ENCODE measurements at regions not wholly inside any gene's neighbourhood (a gene's known extent, or its start where the extent isn't known, plus 50 kb on each side); places are given as distances from the start of the nearest gene placed in this dataset.

DNA sequence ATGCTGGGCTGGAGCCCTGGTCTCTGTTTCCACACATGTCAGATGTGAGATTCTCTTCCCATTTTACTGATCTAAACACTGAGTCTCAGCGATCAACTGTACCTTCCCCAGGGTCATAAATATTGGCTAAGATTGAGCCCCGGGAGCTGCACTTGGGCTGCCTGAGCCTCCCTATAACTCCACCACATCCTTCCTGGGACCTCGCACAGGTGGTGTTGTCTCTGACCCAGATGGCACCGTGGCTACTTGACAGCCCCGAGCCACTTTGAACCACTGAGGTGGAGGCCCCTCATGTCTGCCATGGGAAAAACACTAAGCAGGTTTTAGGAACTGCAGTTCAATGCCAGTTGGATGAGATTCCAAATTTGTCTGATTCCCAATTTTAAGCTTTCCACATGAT is 586.5 kb downstream of the IRX1 start:
- Histone ChIP-seq H3K27me3 (no peaks in the 10 kb centered on the region), H3K4me3 (no peak overlapping the region), H3K27ac (no peak overlapping the region), H3K4me1 (no peaks in the 10 kb centered on the region), H3K36me3 (no peaks in the 10 kb centered on the region), H3K9me3 (peaks cover 0 to 7% (median 0%) of the 10 kb centered on the region in 4 donors)
- ATAC-seq (ENCODE audit: low FRiP score in 2 of 2) (no peak), DNase-seq (no peak)
- TF ChIP-seq POLR2A (IDR thresholded peaks at IDR 0.05) (no peak), EP300 (IDR thresholded peaks at IDR 0.05) (no peak), POLR2AphosphoS5 (IDR thresholded peaks at IDR 0.05) (no peak)
- TF ChIP-seq, protein P1, sequence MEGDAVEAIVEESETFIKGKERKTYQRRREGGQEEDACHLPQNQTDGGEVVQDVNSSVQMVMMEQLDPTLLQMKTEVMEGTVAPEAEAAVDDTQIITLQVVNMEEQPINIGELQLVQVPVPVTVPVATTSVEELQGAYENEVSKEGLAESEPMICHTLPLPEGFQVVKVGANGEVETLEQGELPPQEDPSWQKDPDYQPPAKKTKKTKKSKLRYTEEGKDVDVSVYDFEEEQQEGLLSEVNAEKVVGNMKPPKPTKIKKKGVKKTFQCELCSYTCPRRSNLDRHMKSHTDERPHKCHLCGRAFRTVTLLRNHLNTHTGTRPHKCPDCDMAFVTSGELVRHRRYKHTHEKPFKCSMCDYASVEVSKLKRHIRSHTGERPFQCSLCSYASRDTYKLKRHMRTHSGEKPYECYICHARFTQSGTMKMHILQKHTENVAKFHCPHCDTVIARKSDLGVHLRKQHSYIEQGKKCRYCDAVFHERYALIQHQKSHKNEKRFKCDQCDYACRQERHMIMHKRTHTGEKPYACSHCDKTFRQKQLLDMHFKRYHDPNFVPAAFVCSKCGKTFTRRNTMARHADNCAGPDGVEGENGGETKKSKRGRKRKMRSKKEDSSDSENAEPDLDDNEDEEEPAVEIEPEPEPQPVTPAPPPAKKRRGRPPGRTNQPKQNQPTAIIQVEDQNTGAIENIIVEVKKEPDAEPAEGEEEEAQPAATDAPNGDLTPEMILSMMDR (IDR thresholded peaks at IDR 0.05) = no peak
- 85 to 88% methylated on average over 5 of the region's 5 CpGs for WGBS, 2 donors

DNA sequence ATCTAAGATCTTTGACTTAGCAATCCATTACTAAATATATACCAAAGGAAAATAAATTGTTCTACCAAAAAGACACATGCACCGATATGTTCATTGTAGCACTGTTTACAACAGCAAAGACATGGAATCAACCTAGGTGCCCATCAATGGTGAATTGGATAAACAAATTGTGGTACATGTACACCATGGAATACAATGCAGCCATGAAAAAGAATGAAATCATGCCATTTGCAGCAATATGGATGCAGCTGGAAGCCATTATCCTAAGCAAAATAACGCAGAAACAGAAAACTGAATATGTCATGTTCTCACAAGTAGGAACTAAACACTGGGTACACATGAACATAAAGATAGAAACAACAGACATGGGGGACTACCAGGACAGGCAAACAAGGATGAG is 589.5 kb downstream of the IRX1 start:
- WGBS, 2 donors = 86 to 88% methylated on average over 2 of the region's 2 CpGs
- TF ChIP-seq POLR2A (IDR thresholded peaks at IDR 0.05) (no peak), POLR2AphosphoS5 (IDR thresholded peaks at IDR 0.05) (no peak)
- TF ChIP-seq, protein P1 (IDR thresholded peaks at IDR 0.05) = no peak
- no peak overlapping the region for H3K27ac ChIP-seq

DNA sequence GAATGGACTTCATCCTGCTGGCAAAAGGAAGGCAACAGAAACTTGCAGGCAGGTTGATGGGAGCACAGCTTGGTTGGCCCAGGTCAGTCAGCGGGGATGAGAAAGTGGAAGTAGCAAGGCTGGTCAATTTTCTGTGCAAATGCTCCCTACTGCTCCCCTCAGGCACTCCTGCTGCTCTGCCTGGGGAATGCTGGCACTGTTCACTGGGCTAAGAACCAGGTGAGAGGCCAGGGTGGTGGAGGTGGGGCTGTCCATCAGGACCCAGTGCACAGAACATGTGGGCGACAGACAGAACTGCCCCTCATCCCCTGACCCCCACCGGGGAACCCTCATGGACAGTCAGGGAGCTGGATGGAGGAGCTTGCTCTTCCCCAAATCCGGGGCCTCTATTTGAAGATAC is 593.1 kb downstream of the IRX1 start:
- peak in 1 of 2 donors; percentile 45 for ATAC-seq (ENCODE audit: low FRiP score in 2 of 2)
- Histone ChIP-seq H3K4me1 (no peaks in the 10 kb centered on the region), H3K27me3 (no peaks in the 10 kb centered on the region), H3K9me3 (peaks cover 0 to 6% (median 0%) of the 10 kb centered on the region in 4 donors), H3K4me3 (no peak overlapping the region), H3K27ac (no peak overlapping the region), H3K36me3 (no peaks in the 10 kb centered on the region)
- no peak for DNase-seq
- TF ChIP-seq, protein P1 (IDR thresholded peaks at IDR 0.05) = no peak
- no peak for TF ChIP-seq POLR2AphosphoS5 (IDR thresholded peaks at IDR 0.05)
- TF ChIP-seq EP300 (IDR thresholded peaks at IDR 0.05) = no peak
- no peak for TF ChIP-seq POLR2A (IDR thresholded peaks at IDR 0.05)
- WGBS, 2 donors = 94 to 96% methylated on average over 4 of the region's 4 CpGs

More for the DNA sequence above, 589.5 kb downstream of the IRX1 start:
- ATAC-seq (ENCODE audit: low FRiP score in 2 of 2) = no peak
- H3K9me3 ChIP-seq = peaks cover 0 to 7% (median 0%) of the 10 kb centered on the region in 4 donors
- no peaks in the 10 kb centered on the region for H3K36me3 ChIP-seq
- DNase-seq = no peak
- no peaks in the 10 kb centered on the region for H3K27me3 ChIP-seq
- H3K4me1 ChIP-seq = no peaks in the 10 kb centered on the region
- H3K4me3 ChIP-seq = no peak overlapping the region

DNA sequence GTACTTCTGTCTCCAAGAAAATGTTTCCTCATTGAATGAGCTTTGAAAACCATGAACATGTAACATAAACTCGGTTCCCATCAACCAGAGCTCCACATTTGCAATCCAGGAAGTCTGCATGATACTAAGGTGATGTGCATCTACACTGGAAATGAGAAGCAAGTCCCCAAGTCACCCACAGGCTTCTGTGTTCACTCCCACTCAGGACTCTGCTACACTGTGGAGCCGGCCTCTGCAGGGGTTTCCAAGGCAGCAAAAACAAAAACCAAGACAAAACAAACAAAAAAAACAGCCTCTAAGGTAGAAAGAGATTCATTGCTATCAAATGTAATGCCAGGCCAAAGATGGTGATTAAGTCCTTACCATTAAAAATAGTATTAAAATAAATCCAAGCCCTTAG is 593.7 kb downstream of the IRX1 start:
- ATAC-seq (ENCODE audit: low FRiP score in 2 of 2) = no peak
- TF ChIP-seq, protein P1 (IDR thresholded peaks at IDR 0.05) = no peak
- TF ChIP-seq POLR2AphosphoS5 (IDR thresholded peaks at IDR 0.05) (no peak), EP300 (IDR thresholded peaks at IDR 0.05) (no peak), POLR2A (IDR thresholded peaks at IDR 0.05) (no peak)
- no peaks in the 10 kb centered on the region for H3K36me3 ChIP-seq
- WGBS, 2 donors = 50 to 63% methylated on average over 2 of the region's 2 CpGs
- H3K4me3 ChIP-seq = no peak overlapping the region
- H3K27ac ChIP-seq = no peak overlapping the region
- no peak for DNase-seq
- H3K4me1 ChIP-seq = no peaks in the 10 kb centered on the region
- no peaks in the 10 kb centered on the region for H3K9me3 ChIP-seq
- H3K27me3 ChIP-seq = no peaks in the 10 kb centered on the region

DNA sequence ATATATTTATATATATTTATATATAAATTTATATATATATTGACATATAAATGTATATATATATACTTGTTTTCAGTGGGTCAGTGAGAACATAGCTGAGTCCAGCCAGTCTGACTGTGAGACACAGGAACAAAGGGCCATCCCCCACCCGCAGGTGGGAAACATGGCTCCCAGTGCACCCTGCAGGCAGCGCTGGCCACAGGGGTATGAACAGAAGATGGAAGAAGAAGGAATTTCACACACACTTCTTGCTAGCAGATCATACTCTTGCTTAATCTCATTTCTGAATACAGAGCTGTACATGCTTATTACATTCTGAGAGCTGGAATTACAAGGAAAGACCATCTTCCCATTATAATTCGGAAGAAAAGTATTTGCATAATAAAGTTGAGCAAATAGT is 595.4 kb downstream of the IRX1 start:
- WGBS, 2 donors = 85 to 92% methylated on average over 3 of the region's 3 CpGs
- Histone ChIP-seq H3K36me3 (no peaks in the 10 kb centered on the region), H3K9me3 (no peaks in the 10 kb centered on the region), H3K4me3 (no peak overlapping the region), H3K27me3 (no peaks in the 10 kb centered on the region), H3K4me1 (no peaks in the 10 kb centered on the region), H3K27ac (no peak overlapping the region)
- no peak for ATAC-seq (ENCODE audit: low FRiP score in 2 of 2)
- DNase-seq = no peak
- TF ChIP-seq POLR2A (IDR thresholded peaks at IDR 0.05) (no peak), POLR2AphosphoS5 (IDR thresholded peaks at IDR 0.05) (no peak), EP300 (IDR thresholded peaks at IDR 0.05) (no peak)
- TF ChIP-seq, protein P1 (IDR thresholded peaks at IDR 0.05) = no peak
